Peyer's patch (tissue), 4 donors: ENCODE measurements at regions not wholly inside any gene's neighbourhood (a gene's known extent, or its start where the extent isn't known, plus 50 kb on each side); places are given as distances from the start of the nearest gene placed in this dataset.

Source experiments
- CTCF ChIP-seq, 6 experiments: fragments of 450-650 bp in 4 of 6; fragments of 200-600 bp in 2 of 6; sonication (generic) in 1 of 6; IDR thresholded peaks; one replicate each; pipeline ENCODE4 v1.5.1; 2017 to 2019; ENCODE audit warnings: antibody characterized with exemption in 6 of 6, mild to moderate bottlenecking in 3 of 6, moderate library complexity in 1 of 6
- POLR2A ChIP-seq, 2 donors: fragments of 450-650 bp; IDR thresholded peaks; one replicate each; pipeline ENCODE4 v1.5.1; 2017; ENCODE audit warnings: antibody characterized with exemption in 2 of 2, mild to moderate bottlenecking in 2 of 2, moderate library complexity in 2 of 2

DNA sequence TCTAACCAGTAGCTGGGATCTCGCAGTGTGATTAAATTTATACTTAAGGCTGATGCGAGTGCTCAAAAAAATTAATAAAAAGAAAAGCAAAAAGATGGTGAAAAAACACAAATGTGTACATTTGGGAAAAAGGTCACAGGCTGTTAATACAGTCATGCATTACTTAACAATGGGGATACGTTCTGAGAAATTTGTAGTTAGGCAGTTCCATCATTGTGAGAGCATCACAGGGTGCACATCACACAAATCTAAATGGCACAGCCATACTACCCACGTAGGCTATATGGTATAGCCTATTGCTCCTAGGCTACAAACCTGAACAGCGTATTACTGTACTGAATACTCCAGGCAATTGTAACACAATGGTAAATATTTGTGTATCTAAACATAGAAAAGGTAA, 142.4 kb upstream of the MYOCD start:
- TF ChIP-seq CTCF (IDR thresholded peaks at IDR 0.05) (no peak), POLR2A (IDR thresholded peaks at IDR 0.05) (no peak)
